ENCODE measurements at regions not wholly inside any gene's neighbourhood (a gene's known extent, or its start where the extent isn't known, plus 50 kb on each side); places are given as distances from the start of the nearest gene placed in this dataset.
"Not testable (repeated sequence)": the region's sequence is repeated elsewhere in the genome, so short reads cannot be mapped to it uniquely, and the experiment has no call there.

DNA sequence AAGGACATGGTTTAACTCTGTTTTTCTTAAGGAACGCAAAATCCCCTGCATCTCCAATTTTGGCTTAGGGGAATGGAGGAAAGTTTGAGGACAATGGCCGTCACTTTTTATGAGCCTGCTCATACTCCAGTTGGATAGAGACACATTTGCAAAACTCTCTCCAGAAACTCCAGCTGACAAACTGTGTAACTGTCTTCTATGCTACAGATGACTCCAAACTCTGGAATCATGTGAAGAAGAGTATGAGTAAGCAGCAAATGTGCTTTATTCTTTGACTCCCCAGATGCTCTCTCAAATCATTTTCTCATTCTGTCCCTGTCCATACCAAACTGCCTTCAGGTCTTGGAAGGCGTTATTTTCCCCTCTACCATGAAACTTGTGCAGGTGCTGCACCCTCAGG is 226.5 kb upstream of the GPR149 start:
- ATAC-seq (no peak), DNase-seq (ENCODE audit: low read depth in 1 of 2, low spot score in 1 of 2) (no peak), FAIRE-seq (no peak)
- Histone ChIP-seq H3K4me1 (no peaks in the 10 kb centered on the region), H3K27ac (no peak overlapping the region), H3K9me3 (no peaks in the 10 kb centered on the region), H3K4me3 (no peak overlapping the region), H3K4me2 (no peak overlapping the region)
- WGBS (ENCODE audit: missing lambda C conversion rate), result 16% methylated on average over 3 of the region's 3 CpGs
- CTCF ChIA-PET, result interaction anchor here (1.0 kb wide), 1 partner anchor 110 kb away, joined by 3 read pairs; no protein-coding TSS in a partner anchor
- no peak for TF ChIP-seq MAX (IDR thresholded peaks at IDR 0.05)
- TF ChIP-seq CEBPB (IDR thresholded peaks at IDR 0.05), result no peak
- no peak for TF ChIP-seq ZFP36 (IDR thresholded peaks at IDR 0.05; ENCODE audit: borderline replicate concordance, partially characterized antibody)
- no peak for TF ChIP-seq EHF (CRISPR knock-in tag; IDR thresholded peaks at IDR 0.05)
- TF ChIP-seq TFCP2L1 (CRISPR knock-in tag; IDR thresholded peaks at IDR 0.05), result no peak
- TF ChIP-seq RARB (CRISPR knock-in tag; IDR thresholded peaks at IDR 0.05), result no peak
- TF ChIP-seq, protein P1, sequence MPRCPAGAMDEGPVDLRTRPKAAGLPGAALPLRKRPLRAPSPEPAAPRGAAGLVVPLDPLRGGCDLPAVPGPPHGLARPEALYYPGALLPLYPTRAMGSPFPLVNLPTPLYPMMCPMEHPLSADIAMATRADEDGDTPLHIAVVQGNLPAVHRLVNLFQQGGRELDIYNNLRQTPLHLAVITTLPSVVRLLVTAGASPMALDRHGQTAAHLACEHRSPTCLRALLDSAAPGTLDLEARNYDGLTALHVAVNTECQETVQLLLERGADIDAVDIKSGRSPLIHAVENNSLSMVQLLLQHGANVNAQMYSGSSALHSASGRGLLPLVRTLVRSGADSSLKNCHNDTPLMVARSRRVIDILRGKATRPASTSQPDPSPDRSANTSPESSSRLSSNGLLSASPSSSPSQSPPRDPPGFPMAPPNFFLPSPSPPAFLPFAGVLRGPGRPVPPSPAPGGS (IDR thresholded peaks at IDR 0.05), result no peak
- no peak for TF ChIP-seq HOXA7 (CRISPR knock-in tag; IDR thresholded peaks at IDR 0.05)
- no peak for TF ChIP-seq KDM5A (IDR thresholded peaks at IDR 0.05)
- POLR2A ChIA-PET, result no interaction called here

- no peak for FAIRE-seq
Observed at GRCh38 chr3:154642145-154642544, 212.2 kb upstream of the GPR149 start.

GRCh38 chr3:154625756-154626155 is 195.8 kb upstream of the GPR149 start:
- CTCF ChIA-PET, result no interaction called here
- 0% methylated on average over 3 of the region's 3 CpGs for WGBS (ENCODE audit: missing lambda C conversion rate)
- POLR2A ChIA-PET, result no interaction called here
- FAIRE-seq (no peak), DNase-seq (ENCODE audit: low read depth in 1 of 2, low spot score in 1 of 2) (no peak), ATAC-seq (no peak)
- TF ChIP-seq TP53 (CRISPR knock-in tag; IDR thresholded peaks at IDR 0.05) (no peak), HOXB5 (CRISPR knock-in tag; IDR thresholded peaks at IDR 0.05) (no peak), JUN (IDR thresholded peaks at IDR 0.05) (no peak), MYC (IDR thresholded peaks at IDR 0.05; ENCODE audit: borderline replicate concordance, low read length) (no peak), EHF (CRISPR knock-in tag; IDR thresholded peaks at IDR 0.05) (no peak), HEYL (CRISPR knock-in tag; IDR thresholded peaks at IDR 0.05) (no peak), RARB (CRISPR knock-in tag; IDR thresholded peaks at IDR 0.05) (no peak)
- TF ChIP-seq, protein P2, sequence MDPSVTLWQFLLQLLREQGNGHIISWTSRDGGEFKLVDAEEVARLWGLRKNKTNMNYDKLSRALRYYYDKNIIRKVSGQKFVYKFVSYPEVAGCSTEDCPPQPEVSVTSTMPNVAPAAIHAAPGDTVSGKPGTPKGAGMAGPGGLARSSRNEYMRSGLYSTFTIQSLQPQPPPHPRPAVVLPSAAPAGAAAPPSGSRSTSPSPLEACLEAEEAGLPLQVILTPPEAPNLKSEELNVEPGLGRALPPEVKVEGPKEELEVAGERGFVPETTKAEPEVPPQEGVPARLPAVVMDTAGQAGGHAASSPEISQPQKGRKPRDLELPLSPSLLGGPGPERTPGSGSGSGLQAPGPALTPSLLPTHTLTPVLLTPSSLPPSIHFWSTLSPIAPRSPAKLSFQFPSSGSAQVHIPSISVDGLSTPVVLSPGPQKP (IDR thresholded peaks at IDR 0.05; ENCODE audit: low read depth, low read length), result no peak
- no peak overlapping the region for H3K4me3 ChIP-seq
- H3K4me2 ChIP-seq, result no peak overlapping the region
- no peak overlapping the region for H3K27ac ChIP-seq
- H3K4me1 ChIP-seq, result no peaks in the 10 kb centered on the region
- H3K9me3 ChIP-seq, result no peaks in the 10 kb centered on the region

More at GRCh38 chr3:154642145-154642544, 212.2 kb upstream of the GPR149 start:
- POLR2A ChIA-PET, result interaction anchor here (0.6 kb wide), 1 partner anchor 197 kb away, joined by 3 read pairs; no protein-coding TSS in a partner anchor
- H3K4me2 ChIP-seq, result no peak overlapping the region
- ATAC-seq (no peak), DNase-seq (ENCODE audit: low read depth in 1 of 2, low spot score in 1 of 2) (no peak)
- no peaks in the 10 kb centered on the region for H3K9me3 ChIP-seq
- CTCF ChIA-PET, result no interaction called here
- H3K4me1 ChIP-seq, result no peaks in the 10 kb centered on the region
- no peak overlapping the region for H3K27ac ChIP-seq
- TF ChIP-seq HMGXB4 (CRISPR knock-in tag; IDR thresholded peaks at IDR 0.05; ENCODE audit: borderline replicate concordance) (no peak), HDAC2 (IDR thresholded peaks at IDR 0.05) (no peak), EP300 (IDR thresholded peaks at IDR 0.05) (no peak), E2F6 (IDR thresholded peaks at IDR 0.05; ENCODE audit: borderline replicate concordance, low read depth) (no peak)
- H3K4me3 ChIP-seq, result no peak overlapping the region
- WGBS (ENCODE audit: missing lambda C conversion rate), result 35% methylated on average over 2 of the region's 2 CpGs

DNA sequence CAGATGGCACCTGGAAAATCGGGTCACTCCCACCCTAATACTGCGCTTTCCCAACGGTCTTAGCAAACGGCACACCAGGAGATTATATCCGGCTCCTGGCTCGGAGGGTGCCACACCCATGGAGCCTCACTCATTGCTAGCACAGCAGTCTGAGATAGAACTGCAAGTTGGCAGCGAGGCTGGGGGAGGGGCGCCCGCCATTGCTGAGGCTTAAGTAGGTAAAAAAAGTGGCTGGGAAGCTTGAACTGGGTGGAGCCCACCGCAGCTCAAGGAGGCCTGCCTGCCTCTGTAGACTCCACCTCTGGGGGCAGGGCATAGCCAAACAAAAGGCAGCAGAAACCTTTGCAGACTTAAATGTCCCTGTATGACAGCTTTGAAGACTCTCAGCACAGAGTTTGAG is 189.6 kb upstream of the GPR149 start:
- H3K4me2 ChIP-seq; CTCF ChIA-PET; H3K4me3 ChIP-seq; H3K4me1 ChIP-seq; H3K9me3 ChIP-seq; ATAC-seq; POLR2A ChIA-PET; H3K27ac ChIP-seq; DNase-seq (ENCODE audit: low read depth in 1 of 2, low spot score in 1 of 2); FAIRE-seq: not testable (repeated sequence)
- WGBS (ENCODE audit: missing lambda C conversion rate), result 19% methylated on average over 4 of the region's 10 CpGs

All from A549 (cell line).